Keratinocyte (primary cell): ENCODE measurements at regions not wholly inside any gene's neighbourhood (a gene's known extent, or its start where the extent isn't known, plus 50 kb on each side); places are given as distances from the start of the nearest gene placed in this dataset.

Experiments used
- CTCF ChIP-seq, 3 experiments: IDR thresholded peaks in 1 of 3; conservative IDR thresholded peaks in 1 of 3; optimal IDR thresholded peaks in 1 of 3; 2 replicates in 2 of 3; 3 replicates in 1 of 3; pipeline versions ENCODE3 to v1.5.1; 2011; ENCODE audit warnings: low read length in 3 of 3, mild to moderate bottlenecking in 3 of 3, moderate library complexity in 2 of 3, control low read depth in 1 of 3, inconsistent platforms in 1 of 3; ENCODE audit not compliant: insufficient read depth in 2 of 3; ENCODE audit errors: extremely low read depth in 1 of 3
- EZH2 ChIP-seq: IDR thresholded peaks from one replicate; pipeline ENCODE4 v1.6.1; 2012; ENCODE audit warnings: inconsistent platforms, mild to moderate bottlenecking, low read length, moderate library complexity

- TF ChIP-seq CTCF (optimal IDR thresholded peaks at IDR 0.05 in 1 of 3, IDR thresholded peaks at IDR 0.05 in 1 of 3, conservative IDR thresholded peaks at IDR 0.05 in 1 of 3; ENCODE audit: extremely low read depth in 1 of 3, insufficient read depth in 2 of 3, low read length in 3 of 3), result no peak
- TF ChIP-seq EZH2, result no peak
These were observed 252.9 kb upstream of the XYLT1 start for GRCh38 chr16:17723531-17724134.
